ENCODE measurements at regions not wholly inside any gene's neighbourhood (a gene's known extent, or its start where the extent isn't known, plus 50 kb on each side); places are given as distances from the start of the nearest gene placed in this dataset.

GRCh38 chr12:91793676-91794075 lies 352.0 kb downstream of the BTG1 start:
- no peak for DNase-seq (ENCODE audit: low read depth)
- no peak for TF ChIP-seq CTCF (conservative IDR thresholded peaks at IDR 0.05; ENCODE audit: low read depth, low read length)
- H3K4me3 ChIP-seq (ENCODE audit: low read depth, low read length): no peak overlapping the region

GRCh38 chr12:91792597-91792996 lies 353.0 kb downstream of the BTG1 start:
- no peak overlapping the region for H3K4me3 ChIP-seq (ENCODE audit: low read depth, low read length)
- DNase-seq (ENCODE audit: low read depth): no peak
- TF ChIP-seq CTCF (conservative IDR thresholded peaks at IDR 0.05; ENCODE audit: low read depth, low read length): no peak

GRCh38 chr12:91786499-91787272 lies 359.0 kb downstream of the BTG1 start:
- no peak for TF ChIP-seq CTCF (conservative IDR thresholded peaks at IDR 0.05; ENCODE audit: low read depth, low read length)
- DNase-seq (ENCODE audit: low read depth): no peak
- H3K4me3 ChIP-seq (ENCODE audit: low read depth, low read length): no peak overlapping the region

- no peak overlapping the region for H3K4me3 ChIP-seq (ENCODE audit: low read depth, low read length)
- no peak for TF ChIP-seq CTCF (conservative IDR thresholded peaks at IDR 0.05; ENCODE audit: low read depth, low read length)
- no peak for DNase-seq (ENCODE audit: low read depth)
These were observed 359.8 kb downstream of the BTG1 start for GRCh38 chr12:91785655-91786498.

- no peak for TF ChIP-seq CTCF (conservative IDR thresholded peaks at IDR 0.05; ENCODE audit: low read depth, low read length)
- peak; percentile 52 for DNase-seq (ENCODE audit: low read depth)
- H3K4me3 ChIP-seq (ENCODE audit: low read depth, low read length): no peak overlapping the region
These were observed 364.5 kb downstream of the BTG1 start for GRCh38 chr12:91781114-91781513.

GRCh38 chr12:91778938-91779400 lies 366.7 kb downstream of the BTG1 start:
- no peak overlapping the region for H3K4me3 ChIP-seq (ENCODE audit: low read depth, low read length)
- peak; percentile 93 for DNase-seq (ENCODE audit: low read depth)
- TF ChIP-seq CTCF (conservative IDR thresholded peaks at IDR 0.05; ENCODE audit: low read depth, low read length): no peak

Measured in choroid plexus epithelial cell (primary cell).